ENCODE measurements at regions not wholly inside any gene's neighbourhood (a gene's known extent, or its start where the extent isn't known, plus 50 kb on each side); places are given as distances from the start of the nearest gene placed in this dataset.

- ATAC-seq (no peak), DNase-seq (ENCODE audit: low read depth, low spot score) (no peak), FAIRE-seq (no peak)
- Histone ChIP-seq H2AFZ (ENCODE audit: control insufficient read depth, low read depth, low read length) (no peak overlapping the region), H3K36me3 (ENCODE audit: control insufficient read depth in 2 of 2, insufficient read depth in 2 of 2, low read length in 1 of 2) (no peaks in the 10 kb centered on the region), H3K4me1 (ENCODE audit: control insufficient read depth, insufficient read depth, low read length) (no peaks in the 10 kb centered on the region), H3K4me3 (no peak overlapping the region), H3K27ac (ENCODE audit: control insufficient read depth, insufficient read depth) (no peak overlapping the region), H3K9me3 (replicated peaks; ENCODE audit: control insufficient read depth, insufficient read depth, low read length) (no peaks in the 10 kb centered on the region; the same call in 2 of the 3 replicates), H3K79me2 (ENCODE audit: control insufficient read depth, insufficient read depth, low read length) (no peaks in the 10 kb centered on the region), H3K9ac (ENCODE audit: control insufficient read depth, insufficient read depth, low read length) (no peak overlapping the region), H3K4me2 (ENCODE audit: control insufficient read depth, insufficient read depth) (no peak overlapping the region), H3K27me3 (replicated peaks in 1 of 2; ENCODE audit: control insufficient read depth in 2 of 2, insufficient read depth in 2 of 2, low read length in 1 of 2) (no peaks in the 10 kb centered on the region), H4K20me1 (ENCODE audit: control insufficient read depth, insufficient read depth) (no peaks in the 10 kb centered on the region)
- BruUV-seq (replicated peaks), result no TSS peak
- SMC1A ChIA-PET (ENCODE audit: uncharacterized antibody, unreplicated experiment), result no interaction called here
- WGBS (ENCODE audit: insufficient coverage, insufficient replicate concordance, low lambda C conversion rate, missing lambda C conversion rate), result 2% methylated on average over 5 of the region's 5 CpGs
- in situ Hi-C loops (cut with MboI), result no loop called here
- RAD21 ChIA-PET (ENCODE audit: unreplicated experiment), result no interaction called here
- CTCF ChIA-PET, result no interaction called here
- TF ChIP-seq ATF7 (IDR thresholded peaks at IDR 0.05; ENCODE audit: low read depth) (no peak), IRF3 (IDR thresholded peaks at IDR 0.05) (no peak), MLLT1 (IDR thresholded peaks at IDR 0.05) (no peak), WRNIP1 (IDR thresholded peaks at IDR 0.05; ENCODE audit: borderline replicate concordance, low read depth, low read length) (no peak), ESRRA (IDR thresholded peaks at IDR 0.05; ENCODE audit: low read length) (no peak), SKIL (IDR thresholded peaks at IDR 0.05; ENCODE audit: low read depth, poor library complexity, severe bottlenecking) (no peak), MEF2A (IDR thresholded peaks at IDR 0.05; ENCODE audit: insufficient read depth, low read depth, low read length) (no peak)
- TF ChIP-seq, protein P1, sequence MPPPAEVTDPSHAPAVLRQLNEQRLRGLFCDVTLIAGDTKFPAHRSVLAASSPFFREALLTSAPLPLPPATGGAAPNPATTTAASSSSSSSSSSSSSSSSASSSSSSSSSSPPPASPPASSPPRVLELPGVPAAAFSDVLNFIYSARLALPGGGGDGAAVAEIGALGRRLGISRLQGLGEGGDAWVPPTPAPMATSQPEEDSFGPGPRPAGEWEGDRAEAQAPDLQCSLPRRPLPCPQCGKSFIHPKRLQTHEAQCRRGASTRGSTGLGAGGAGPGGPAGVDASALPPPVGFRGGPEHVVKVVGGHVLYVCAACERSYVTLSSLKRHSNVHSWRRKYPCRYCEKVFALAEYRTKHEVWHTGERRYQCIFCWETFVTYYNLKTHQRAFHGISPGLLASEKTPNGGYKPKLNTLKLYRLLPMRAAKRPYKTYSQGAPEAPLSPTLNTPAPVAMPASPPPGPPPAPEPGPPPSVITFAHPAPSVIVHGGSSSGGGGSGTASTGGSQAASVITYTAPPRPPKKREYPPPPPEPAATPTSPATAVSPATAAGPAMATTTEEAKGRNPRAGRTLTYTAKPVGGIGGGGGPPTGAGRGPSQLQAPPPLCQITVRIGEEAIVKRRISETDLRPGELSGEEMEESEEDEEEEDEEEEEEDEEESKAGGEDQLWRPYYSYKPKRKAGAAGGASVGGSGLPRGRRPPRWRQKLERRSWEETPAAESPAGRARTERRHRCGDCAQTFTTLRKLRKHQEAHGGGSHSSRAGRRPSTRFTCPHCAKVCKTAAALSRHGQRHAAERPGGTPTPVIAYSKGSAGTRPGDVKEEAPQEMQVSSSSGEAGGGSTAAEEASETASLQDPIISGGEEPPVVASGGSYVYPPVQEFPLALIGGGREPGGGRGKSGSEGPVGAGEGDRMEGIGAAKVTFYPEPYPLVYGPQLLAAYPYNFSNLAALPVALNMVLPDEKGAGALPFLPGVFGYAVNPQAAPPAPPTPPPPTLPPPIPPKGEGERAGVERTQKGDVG (CRISPR knock-in tag; IDR thresholded peaks at IDR 0.05), result no peak
- POLR2A ChIA-PET, result no interaction called here
- intact Hi-C loops (cut with micrococcal nuclease; ENCODE audit: unreplicated experiment), result no loop called here
Measured at GRCh38 chr6:90658497-90658896, 71.6 kb upstream of the MAP3K7 start.

All from GM12878 (cell line).